NCI-H187 (cell line): ENCODE measurements at regions not wholly inside any gene's neighbourhood (a gene's known extent, or its start where the extent isn't known, plus 50 kb on each side); places are given as distances from the start of the nearest gene placed in this dataset.

Experiments used
- DNase-seq, 2 experiments: peaks; one replicate each; lab custom pipeline; 2025; lab: John Stamatoyannopoulos, UW

DNA sequence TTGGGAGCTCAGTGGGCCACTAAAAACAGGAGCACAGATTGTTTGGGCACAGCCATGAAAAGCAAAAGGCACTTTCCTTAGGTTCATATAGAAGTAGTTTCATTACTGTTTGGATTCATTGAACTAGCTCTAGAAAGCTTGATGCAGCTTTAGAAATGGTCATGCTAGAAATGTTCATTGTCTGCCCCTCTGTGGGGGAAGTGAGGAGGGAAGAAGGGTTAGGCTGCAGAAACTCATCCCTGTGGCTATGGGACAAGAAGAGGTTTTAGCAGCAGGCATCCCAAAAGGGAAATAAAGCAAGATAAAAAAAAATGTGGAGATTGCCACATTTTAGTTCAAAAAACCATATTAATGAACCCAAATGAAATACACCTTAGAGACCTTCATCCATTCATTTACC, 359.6 kb upstream of the PTBP2 start:
- no peak for DNase-seq

DNA sequence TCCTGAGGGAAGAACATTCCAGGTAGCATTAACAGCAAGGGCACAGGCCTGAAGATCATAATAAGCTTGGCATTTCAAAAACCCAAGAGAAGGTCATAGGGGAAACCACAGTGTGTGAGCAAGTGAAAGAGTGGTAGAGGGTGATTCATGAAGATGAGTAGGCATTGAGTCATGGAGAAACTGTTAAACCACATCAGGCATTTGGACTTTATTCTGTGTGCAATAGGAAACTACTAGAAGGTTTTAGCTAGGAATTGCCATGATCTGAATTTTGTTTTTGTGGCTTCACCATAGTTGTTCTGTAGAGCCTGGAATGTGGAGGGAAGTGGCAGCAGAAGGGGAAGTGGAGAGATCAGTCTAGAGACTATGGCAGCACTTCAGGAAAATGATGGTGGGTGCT, 359.0 kb upstream of the PTBP2 start:
- DNase-seq, result no peak

- DNase-seq, result no peak
These were observed 357.8 kb upstream of the PTBP2 start for GRCh38 chr1:96363826-96364225.

DNA sequence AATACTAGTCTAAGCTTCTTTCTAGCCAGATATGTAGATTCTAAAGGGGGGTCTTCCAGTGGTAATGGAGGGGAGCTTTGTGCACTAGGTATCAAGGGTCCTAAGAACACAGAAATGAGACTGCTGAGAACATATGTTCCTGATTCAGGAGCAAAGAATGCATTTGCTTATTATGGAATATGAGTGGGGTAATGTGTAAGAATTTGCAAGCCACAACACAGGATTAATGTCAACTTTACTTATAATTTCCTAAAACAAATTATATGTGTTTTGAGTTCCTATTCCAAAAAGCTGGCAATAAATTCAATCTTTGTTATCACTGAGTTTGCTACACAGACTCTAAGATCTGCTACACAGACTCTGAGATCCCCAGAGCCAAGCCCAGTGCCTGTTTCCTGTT, 357.0 kb upstream of the PTBP2 start:
- DNase-seq, result no peak

- DNase-seq, result no peak
These were observed 356.5 kb upstream of the PTBP2 start for GRCh38 chr1:96365076-96365475.

- DNase-seq, result no peak
These were observed 355.8 kb upstream of the PTBP2 start for GRCh38 chr1:96365596-96366390.

DNA sequence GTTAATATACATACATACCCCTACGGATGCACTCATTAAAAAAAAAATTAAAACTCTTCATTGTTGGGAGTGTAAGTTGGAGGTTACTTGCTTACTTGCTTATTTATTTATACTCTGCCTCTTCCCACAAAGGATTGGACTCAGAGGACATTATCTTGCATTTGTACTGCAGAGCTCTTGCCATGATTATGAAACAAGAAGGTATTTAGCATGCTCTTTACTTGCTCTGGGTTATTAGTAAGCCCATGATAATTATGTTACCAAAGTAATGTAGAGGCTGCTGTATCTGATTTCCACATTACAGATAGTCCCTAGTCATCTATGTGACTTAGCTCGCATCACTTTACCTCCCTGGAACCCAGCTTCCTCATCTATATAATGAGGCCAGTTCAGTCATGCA, 355.1 kb upstream of the PTBP2 start:
- DNase-seq, result no peak

DNA sequence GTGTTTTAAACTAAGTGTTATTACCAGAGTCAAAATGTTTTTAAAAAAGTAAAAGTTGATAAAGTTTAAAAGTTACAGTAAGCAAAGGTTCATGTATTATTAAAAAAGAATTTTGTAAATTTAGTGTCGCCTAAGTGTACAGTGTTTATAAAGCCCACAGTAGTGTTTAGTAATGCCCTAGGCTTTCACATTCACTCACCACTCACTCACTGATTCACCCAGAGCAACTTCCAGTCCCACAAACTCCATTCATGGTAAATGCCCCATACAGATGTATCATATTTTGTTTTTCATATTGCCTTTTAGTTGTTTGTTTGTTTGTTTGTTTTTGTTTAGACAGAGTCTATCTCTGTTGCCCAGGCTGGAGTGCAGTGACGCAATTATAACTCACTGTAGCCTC, 353.8 kb upstream of the PTBP2 start:
- DNase-seq, result no peak

DNA sequence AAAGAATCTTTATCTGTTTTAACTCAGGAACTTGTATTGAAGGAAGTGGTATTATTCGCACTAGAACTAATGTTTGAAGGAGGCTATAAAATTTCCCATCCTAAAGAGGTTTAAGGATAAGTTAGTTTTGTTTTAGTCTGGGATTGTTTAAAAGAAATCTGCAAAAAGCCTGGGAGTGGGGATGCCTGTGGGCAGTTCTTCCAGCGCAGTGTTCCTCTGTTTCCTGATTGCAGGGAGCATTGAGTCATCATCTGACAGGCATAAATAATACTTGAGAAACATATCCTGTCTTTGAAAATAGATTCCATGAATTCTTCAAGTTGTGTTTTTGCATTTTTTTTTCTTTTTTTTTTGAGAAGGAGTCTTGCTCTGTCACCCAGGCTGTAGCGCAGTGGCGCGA, 350.8 kb upstream of the PTBP2 start:
- no peak for DNase-seq

- no peak for DNase-seq
These were observed 348.7 kb upstream of the PTBP2 start for GRCh38 chr1:96372881-96373280.

GRCh38 chr1:96374076-96374762, 347.4 kb upstream of the PTBP2 start:
- DNase-seq, result no peak

GRCh38 chr1:96376846-96377245, 344.7 kb upstream of the PTBP2 start:
- DNase-seq, result no peak

- no peak for DNase-seq
These were observed 337.0 kb upstream of the PTBP2 start for GRCh38 chr1:96384611-96385010.

GRCh38 chr1:96387785-96388184, 333.8 kb upstream of the PTBP2 start:
- DNase-seq, result no peak

- DNase-seq, result no peak
These were observed 332.9 kb upstream of the PTBP2 start for GRCh38 chr1:96388421-96389310.

GRCh38 chr1:96400089-96400488, 321.5 kb upstream of the PTBP2 start:
- DNase-seq, result no peak

GRCh38 chr1:96409087-96409486, 312.5 kb upstream of the PTBP2 start:
- no peak for DNase-seq

GRCh38 chr1:96409689-96410088, 311.9 kb upstream of the PTBP2 start:
- no peak for DNase-seq

GRCh38 chr1:96411006-96411405, 310.6 kb upstream of the PTBP2 start:
- DNase-seq, result no peak

GRCh38 chr1:96414598-96414997, 307.0 kb upstream of the PTBP2 start:
- no peak for DNase-seq

DNA sequence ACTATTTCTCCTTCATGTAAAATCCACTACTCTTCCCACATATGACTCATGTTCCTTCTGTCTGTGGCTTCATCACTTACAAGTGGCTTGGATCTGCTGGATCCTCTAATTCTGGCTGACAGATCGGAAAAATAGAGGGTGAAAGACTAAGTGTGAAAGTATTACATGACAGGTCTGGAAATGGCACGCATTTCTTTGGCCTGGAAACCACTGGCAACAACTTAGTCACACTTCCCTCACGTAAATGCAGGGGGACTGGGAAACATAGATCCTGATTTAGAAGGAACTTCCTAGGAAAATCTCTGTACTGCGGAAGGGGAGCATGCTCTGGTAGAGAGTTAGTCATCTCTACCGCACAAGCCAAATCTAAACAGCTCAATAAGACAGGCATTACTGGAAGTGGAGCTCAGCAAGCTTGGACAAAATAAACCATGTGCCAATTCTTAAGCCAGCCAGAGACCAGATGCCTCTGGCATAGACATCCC, 305.4 kb upstream of the PTBP2 start:
- no peak for DNase-seq

DNA sequence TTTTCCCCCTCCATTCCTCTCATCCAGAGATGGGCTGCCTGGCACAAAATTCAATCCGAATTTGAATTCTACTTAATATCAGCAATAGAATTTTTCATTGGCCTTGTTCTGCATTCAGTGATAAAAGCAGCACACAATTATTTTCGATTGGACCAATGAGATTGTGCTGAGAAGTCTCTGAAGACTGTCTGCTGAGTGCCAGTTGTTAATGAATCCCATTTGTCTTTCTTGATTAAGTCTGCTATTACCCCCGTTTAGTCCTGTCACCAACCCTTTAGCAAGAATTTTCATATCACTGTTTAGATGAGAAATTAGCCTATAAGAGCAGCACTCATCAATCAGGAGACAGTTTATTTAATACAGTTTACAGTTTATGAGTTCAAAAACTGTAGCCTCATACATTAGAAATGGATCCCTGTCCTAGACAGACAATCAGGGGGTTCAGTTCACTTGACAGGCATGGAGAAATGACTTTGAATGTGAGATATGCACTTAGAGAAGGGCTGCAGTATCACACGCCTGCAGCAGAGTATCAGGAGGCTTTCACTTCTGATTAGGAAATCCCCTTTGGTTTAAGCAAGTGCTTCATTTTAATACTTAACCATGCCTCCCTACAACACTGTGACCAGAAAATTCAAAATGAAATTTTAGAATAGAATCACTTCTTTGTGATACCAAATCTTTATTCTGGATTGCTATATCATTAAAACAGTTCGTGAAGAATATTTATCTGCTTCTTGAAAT, 304.7 kb upstream of the PTBP2 start:
- no peak for DNase-seq
